ENCODE measurements at regions not wholly inside any gene's neighbourhood (a gene's known extent, or its start where the extent isn't known, plus 50 kb on each side); places are given as distances from the start of the nearest gene placed in this dataset.

- H3K4me3 ChIP-seq (ENCODE audit: low read depth, poor library complexity, severe bottlenecking), result no peak overlapping the region
- DNase-seq (ENCODE audit: low spot score in 2 of 2), result no peak
- 96 to 97% methylated on average over 3 of the region's 3 CpGs for WGBS, 2 donors
- intact Hi-C loops (cut with DNase I; ENCODE audit: low total_unique reads), result no loop called here
- TF ChIP-seq CTCF (IDR thresholded peaks at IDR 0.05), result no peak
- TF ChIP-seq POLR2A (IDR thresholded peaks at IDR 0.05), result no peak
Measured at GRCh38 chr5:125306741-125307140, 560.3 kb upstream of the ZNF608 start.

GRCh38 chr5:125310749-125311148 is 564.3 kb upstream of the ZNF608 start:
- intact Hi-C loops (cut with DNase I; ENCODE audit: low total_unique reads), result no loop called here
- no peak for DNase-seq (ENCODE audit: low spot score in 2 of 2)
- H3K4me3 ChIP-seq (ENCODE audit: low read depth, poor library complexity, severe bottlenecking), result no peak overlapping the region
- TF ChIP-seq POLR2A (IDR thresholded peaks at IDR 0.05) (no peak), CTCF (IDR thresholded peaks at IDR 0.05) (no peak)

- intact Hi-C loops (cut with DNase I; ENCODE audit: low total_unique reads), result no loop called here
- no peak for TF ChIP-seq POLR2A (IDR thresholded peaks at IDR 0.05)
- TF ChIP-seq CTCF (IDR thresholded peaks at IDR 0.05), result no peak
- no peak for DNase-seq (ENCODE audit: low spot score in 2 of 2)
- H3K4me3 ChIP-seq (ENCODE audit: low read depth, poor library complexity, severe bottlenecking), result no peak overlapping the region
- 68 to 78% methylated on average over 1 of the region's 1 CpG for WGBS, 2 donors
Measured at GRCh38 chr5:125311743-125312142, 565.3 kb upstream of the ZNF608 start.

GRCh38 chr5:125313555-125313954 is 567.1 kb upstream of the ZNF608 start:
- WGBS, 2 donors, result 98 to 100% methylated on average over 4 of the region's 4 CpGs
- no peak overlapping the region for H3K4me3 ChIP-seq (ENCODE audit: low read depth, poor library complexity, severe bottlenecking)
- intact Hi-C loops (cut with DNase I; ENCODE audit: low total_unique reads), result no loop called here
- DNase-seq (ENCODE audit: low spot score in 2 of 2), result no peak
- no peak for TF ChIP-seq CTCF (IDR thresholded peaks at IDR 0.05)
- no peak for TF ChIP-seq POLR2A (IDR thresholded peaks at IDR 0.05)

GRCh38 chr5:125315306-125315705 is 568.9 kb upstream of the ZNF608 start:
- 90 to 93% methylated on average over 1 of the region's 1 CpG for WGBS, 2 donors
- TF ChIP-seq POLR2A (IDR thresholded peaks at IDR 0.05) (no peak), CTCF (IDR thresholded peaks at IDR 0.05) (no peak)
- intact Hi-C loops (cut with DNase I; ENCODE audit: low total_unique reads), result no loop called here
- H3K4me3 ChIP-seq (ENCODE audit: low read depth, poor library complexity, severe bottlenecking), result no peak overlapping the region
- no peak for DNase-seq (ENCODE audit: low spot score in 2 of 2)

- WGBS, 2 donors, result 86 to 90% methylated on average over 3 of the region's 3 CpGs
- H3K4me3 ChIP-seq (ENCODE audit: low read depth, poor library complexity, severe bottlenecking), result no peak overlapping the region
- intact Hi-C loops (cut with DNase I; ENCODE audit: low total_unique reads), result no loop called here
- no peak for TF ChIP-seq POLR2A (IDR thresholded peaks at IDR 0.05)
- no peak for TF ChIP-seq CTCF (IDR thresholded peaks at IDR 0.05)
- no peak for DNase-seq (ENCODE audit: low spot score in 2 of 2)
Measured at GRCh38 chr5:125316391-125316790, 570.0 kb upstream of the ZNF608 start.

All from lower leg skin (tissue), 4 donors.